HG02840 (cell line): ENCODE measurements at regions not wholly inside any gene's neighbourhood (a gene's known extent, or its start where the extent isn't known, plus 50 kb on each side); places are given as distances from the start of the nearest gene placed in this dataset.
"Not testable (repeated sequence)": the region's sequence is repeated elsewhere in the genome, so short reads cannot be mapped to it uniquely, and the experiment has no call there.

Experiments
- ATAC-seq: cut with Tn5 transposase; IDR thresholded peaks from one replicate; pipeline ENCODE4 v1.9.1; 2021; ENCODE audit warnings: mild to moderate bottlenecking, moderate library complexity, moderate number of reproducible peaks; ENCODE audit not compliant: unreplicated experiment, low FRiP score

- no peak for ATAC-seq
These were observed 243.7 kb downstream of the C12orf75 start for GRCh38 chr12:105574056-105574715.

- no peak for ATAC-seq
These were observed 244.7 kb downstream of the C12orf75 start for GRCh38 chr12:105575235-105575634.

- no peak for ATAC-seq
These were observed 245.8 kb downstream of the C12orf75 start for GRCh38 chr12:105576261-105576660.

GRCh38 chr12:105580821-105581352, 250.4 kb downstream of the C12orf75 start:
- no peak for ATAC-seq

GRCh38 chr12:105581420-105581819, 250.9 kb downstream of the C12orf75 start:
- ATAC-seq: no peak

- ATAC-seq: no peak
These were observed 254.6 kb downstream of the C12orf75 start for GRCh38 chr12:105585107-105585506.

GRCh38 chr12:105587237-105587636, 256.7 kb downstream of the C12orf75 start:
- no peak for ATAC-seq

GRCh38 chr12:105588106-105588505, 257.6 kb downstream of the C12orf75 start:
- no peak for ATAC-seq

GRCh38 chr12:105590571-105590970, 260.1 kb downstream of the C12orf75 start:
- no peak for ATAC-seq

- no peak for ATAC-seq
These were observed 264.9 kb downstream of the C12orf75 start for GRCh38 chr12:105595440-105595839.

- no peak for ATAC-seq
These were observed 266.2 kb downstream of the C12orf75 start for GRCh38 chr12:105596731-105597130.

- no peak for ATAC-seq
These were observed 267.5 kb downstream of the C12orf75 start for GRCh38 chr12:105598031-105598430.

- no peak for ATAC-seq
These were observed 270.5 kb downstream of the C12orf75 start for GRCh38 chr12:105600911-105601545.

GRCh38 chr12:105602312-105602711, 271.8 kb downstream of the C12orf75 start:
- ATAC-seq: not testable (repeated sequence)

GRCh38 chr12:105604281-105604680, 273.8 kb downstream of the C12orf75 start:
- ATAC-seq: not testable (repeated sequence)

- not testable (repeated sequence) for ATAC-seq
These were observed 276.1 kb downstream of the C12orf75 start for GRCh38 chr12:105606613-105607012.

GRCh38 chr12:105609001-105609400, 278.5 kb downstream of the C12orf75 start:
- ATAC-seq: not testable (repeated sequence)

- ATAC-seq: no peak
These were observed 280.0 kb downstream of the C12orf75 start for GRCh38 chr12:105610459-105610858.

- ATAC-seq: no peak
These were observed 280.8 kb downstream of the C12orf75 start for GRCh38 chr12:105611340-105611739.

GRCh38 chr12:105613269-105613668, 282.8 kb downstream of the C12orf75 start:
- no peak for ATAC-seq

GRCh38 chr12:105613887-105614286, 283.4 kb downstream of the C12orf75 start:
- ATAC-seq: no peak
